AG10803 (cell line): ENCODE measurements at regions not wholly inside any gene's neighbourhood (a gene's known extent, or its start where the extent isn't known, plus 50 kb on each side); places are given as distances from the start of the nearest gene placed in this dataset.

ENCODE experiments used
- DNase-seq: peaks from one replicate; pipeline ENCODE4 v3.0.0; 2010; ENCODE audit warnings: low read depth
- H3K4me3 ChIP-seq: 2 replicates; pipeline ENCODE4 v1.5.1; 2011; ENCODE audit warnings: mild to moderate bottlenecking, low read length, control low read depth
- CTCF ChIP-seq: conservative IDR thresholded peaks from 2 replicates; pipeline ENCODE4 v1.5.1; 2011; ENCODE audit warnings: mild to moderate bottlenecking, low read length, control low read depth, inconsistent platforms

- H3K4me3 ChIP-seq, result no peak overlapping the region
- TF ChIP-seq CTCF, result no peak
- peak; percentile 75 for DNase-seq
Observed at GRCh38 chr21:39029086-39029755, 154.0 kb downstream of the PSMG1 start.

- no peak for TF ChIP-seq CTCF
- no peak for DNase-seq
Observed at GRCh38 chr21:39025198-39025597, 158.1 kb downstream of the PSMG1 start.

GRCh38 chr21:39024538-39024937, 158.7 kb downstream of the PSMG1 start:
- no peak overlapping the region for H3K4me3 ChIP-seq
- TF ChIP-seq CTCF, result no peak
- DNase-seq, result no peak

More at GRCh38 chr21:39025198-39025597, 158.1 kb downstream of the PSMG1 start:
- H3K4me3 ChIP-seq, result no peak overlapping the region

- TF ChIP-seq CTCF, result no peak
- peak; percentile 2 for DNase-seq
- H3K4me3 ChIP-seq, result no peak overlapping the region
Observed at GRCh38 chr21:39022863-39023693, 160.2 kb downstream of the PSMG1 start.

- no peak for TF ChIP-seq CTCF
- no peak for DNase-seq
- H3K4me3 ChIP-seq, result no peak overlapping the region
Observed at GRCh38 chr21:39022466-39022862, 160.8 kb downstream of the PSMG1 start.

GRCh38 chr21:39022035-39022434, 161.2 kb downstream of the PSMG1 start:
- DNase-seq, result no peak
- TF ChIP-seq CTCF, result no peak
- H3K4me3 ChIP-seq, result no peak overlapping the region

GRCh38 chr21:39021478-39021832, 161.8 kb downstream of the PSMG1 start:
- no peak for DNase-seq
- TF ChIP-seq CTCF, result no peak

More at GRCh38 chr21:39021478-39021832, 161.8 kb downstream of the PSMG1 start:
- H3K4me3 ChIP-seq, result no peak overlapping the region
